Left lung (tissue), 4 donors: ENCODE measurements at regions not wholly inside any gene's neighbourhood (a gene's known extent, or its start where the extent isn't known, plus 50 kb on each side); places are given as distances from the start of the nearest gene placed in this dataset.

Source experiments
- ATAC-seq: fragments of 200-7000 bp; cut with Tn5 transposase; one replicate; pipeline ENCODE4 v1.9.1; 2020; ENCODE audit warnings: moderate library complexity
- DNase-seq, 4 donors: peaks; one replicate each; pipeline ENCODE4 v3.0.0-alpha.2; 2013 to 2020
- H3K27ac ChIP-seq, 2 donors: fragments of 200-600 bp; sonication (generic) in 1 of 2; one replicate each; pipeline versions ENCODE4 v1.5.0 to v1.8.0; 2020 to 2021
- H3K27me3 ChIP-seq, 2 donors: fragments of 200-600 bp; sonication (generic) in 1 of 2; one replicate each; pipeline versions ENCODE4 v1.5.0 to v1.8.0; 2020 to 2021
- H3K36me3 ChIP-seq, 2 donors: fragments of 200-600 bp; sonication (generic) in 1 of 2; one replicate each; pipeline versions ENCODE4 v1.5.0 to v1.8.0; 2020 to 2021
- H3K4me1 ChIP-seq, 2 donors: fragments of 200-600 bp; one replicate each; pipeline ENCODE4 v1.8.0; 2021
- H3K4me3 ChIP-seq, 2 donors: fragments of 200-600 bp; sonication (generic) in 1 of 2; one replicate each; pipeline versions ENCODE4 v1.5.0 to v1.8.0; 2020 to 2021; ENCODE audit warnings: mild to moderate bottlenecking in 1 of 2
- H3K9me3 ChIP-seq, 2 donors: fragments of 200-600 bp; sonication (generic) in 1 of 2; one replicate each; pipeline versions ENCODE4 v1.5.0 to v1.8.0; 2020 to 2021
- intact Hi-C, 2 donors: fragments of 100-400 bp; cut with DNase I; formaldehyde crosslinking; loops; one replicate each; pipeline versions ENCODE4 v1.11.2 to v1.14.2; 2022
- TF ChIP-seq, protein P1 (sequence below), 2 donors: fragments of 200-600 bp; sonication (generic) in 1 of 2; IDR thresholded peaks; one replicate each; pipeline versions ENCODE4 v1.5.0 to v1.8.0; 2021; ENCODE audit warnings: antibody characterized with exemption in 2 of 2
- donor health status: DM: no; HTN: yes; CAD: no.
- donor health status: DM: no; HTN: no; CAD: no.

- peaks cover 6 to 24% of the 10 kb centered on the region in 2 donors for H3K4me1 ChIP-seq
- H3K36me3 ChIP-seq = no peaks in the 10 kb centered on the region
- H3K27ac ChIP-seq = no peak overlapping the region
- DNase-seq (no peak), ATAC-seq (no peak)
- intact Hi-C loops = no loop called here
- H3K27me3 ChIP-seq = peaks cover 0 to 18% of the 10 kb centered on the region in 2 donors
- no peaks in the 10 kb centered on the region for H3K9me3 ChIP-seq
- TF ChIP-seq, protein P1, sequence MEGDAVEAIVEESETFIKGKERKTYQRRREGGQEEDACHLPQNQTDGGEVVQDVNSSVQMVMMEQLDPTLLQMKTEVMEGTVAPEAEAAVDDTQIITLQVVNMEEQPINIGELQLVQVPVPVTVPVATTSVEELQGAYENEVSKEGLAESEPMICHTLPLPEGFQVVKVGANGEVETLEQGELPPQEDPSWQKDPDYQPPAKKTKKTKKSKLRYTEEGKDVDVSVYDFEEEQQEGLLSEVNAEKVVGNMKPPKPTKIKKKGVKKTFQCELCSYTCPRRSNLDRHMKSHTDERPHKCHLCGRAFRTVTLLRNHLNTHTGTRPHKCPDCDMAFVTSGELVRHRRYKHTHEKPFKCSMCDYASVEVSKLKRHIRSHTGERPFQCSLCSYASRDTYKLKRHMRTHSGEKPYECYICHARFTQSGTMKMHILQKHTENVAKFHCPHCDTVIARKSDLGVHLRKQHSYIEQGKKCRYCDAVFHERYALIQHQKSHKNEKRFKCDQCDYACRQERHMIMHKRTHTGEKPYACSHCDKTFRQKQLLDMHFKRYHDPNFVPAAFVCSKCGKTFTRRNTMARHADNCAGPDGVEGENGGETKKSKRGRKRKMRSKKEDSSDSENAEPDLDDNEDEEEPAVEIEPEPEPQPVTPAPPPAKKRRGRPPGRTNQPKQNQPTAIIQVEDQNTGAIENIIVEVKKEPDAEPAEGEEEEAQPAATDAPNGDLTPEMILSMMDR (IDR thresholded peaks at IDR 0.05) = no peak
- no peak overlapping the region for H3K4me3 ChIP-seq
Measured at GRCh38 chr3:193873426-193874201, 262.3 kb upstream of the HES1 start.

DNA sequence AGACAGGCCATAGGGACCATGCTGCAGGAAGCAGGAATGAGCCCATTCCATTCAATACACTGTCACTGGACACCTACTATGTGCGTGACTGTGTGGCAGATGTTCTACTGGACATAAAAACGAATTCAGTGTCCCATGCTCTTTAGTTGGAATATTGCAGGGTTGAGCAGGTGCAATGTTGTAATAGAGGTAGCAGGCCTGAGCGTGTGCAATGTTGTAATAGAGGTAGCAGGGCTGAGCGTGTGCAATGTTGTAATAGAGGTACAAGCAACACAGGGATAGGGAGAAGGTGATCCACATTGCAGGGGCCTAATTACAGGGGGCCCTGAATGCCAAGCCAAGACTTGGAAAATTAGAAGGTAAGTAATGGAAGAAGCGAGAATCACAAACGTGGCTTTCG lies 261.4 kb upstream of the HES1 start:
- H3K27ac ChIP-seq = no peak overlapping the region
- H3K9me3 ChIP-seq = no peaks in the 10 kb centered on the region
- TF ChIP-seq, protein P1 (IDR thresholded peaks at IDR 0.05) = no peak
- peaks cover 0 to 11% of the 10 kb centered on the region in 2 donors for H3K27me3 ChIP-seq
- H3K4me3 ChIP-seq = no peak overlapping the region
- DNase-seq = no peak
- peaks cover 6 to 15% of the 10 kb centered on the region in 2 donors for H3K4me1 ChIP-seq
- H3K36me3 ChIP-seq = no peaks in the 10 kb centered on the region
- no peak for ATAC-seq
- intact Hi-C loops = no loop called here

GRCh38 chr3:193874997-193875593 lies 260.9 kb upstream of the HES1 start:
- no peaks in the 10 kb centered on the region for H3K36me3 ChIP-seq
- ATAC-seq = no peak
- H3K4me3 ChIP-seq = no peak overlapping the region
- H3K4me1 ChIP-seq = peaks cover 6 to 13% of the 10 kb centered on the region in 2 donors
- DNase-seq = no peak
- H3K27ac ChIP-seq = no peak overlapping the region
- TF ChIP-seq, protein P1 (IDR thresholded peaks at IDR 0.05) = no peak
- H3K9me3 ChIP-seq = no peaks in the 10 kb centered on the region
- H3K27me3 ChIP-seq = peaks cover 0 to 6% of the 10 kb centered on the region in 2 donors
- intact Hi-C loops = no loop called here

GRCh38 chr3:193875601-193876321 lies 260.2 kb upstream of the HES1 start:
- TF ChIP-seq, protein P1 (IDR thresholded peaks at IDR 0.05) = no peak
- H3K4me3 ChIP-seq = no peak overlapping the region
- no peak overlapping the region for H3K27ac ChIP-seq
- peaks cover 6 to 13% of the 10 kb centered on the region in 2 donors for H3K4me1 ChIP-seq
- H3K36me3 ChIP-seq = no peaks in the 10 kb centered on the region
- H3K27me3 ChIP-seq = no peaks in the 10 kb centered on the region
- DNase-seq (no peak), ATAC-seq (no peak)
- no peaks in the 10 kb centered on the region for H3K9me3 ChIP-seq
- intact Hi-C loops = no loop called here
